GM23338 (cell line): ENCODE measurements at regions not wholly inside any gene's neighbourhood (a gene's known extent, or its start where the extent isn't known, plus 50 kb on each side); places are given as distances from the start of the nearest gene placed in this dataset.

ENCODE experiments used
- ATAC-seq: fragments of 200-7000 bp; cut with Tn5 transposase; 3 replicates; pipeline ENCODE4 v1.9.1; 2020
- DNase-seq: peaks from one replicate; pipeline ENCODE4 v3.0.0-alpha.2; 2015; ENCODE audit warnings: low spot score
- H2AFZ ChIP-seq: fragments of 200-600 bp; sonication (generic); 2 replicates; pipeline ENCODE4 v1.8.0; 2016; ENCODE audit warnings: antibody characterized with exemption, mild to moderate bottlenecking, moderate library complexity
- H3F3A ChIP-seq: fragments of 200-600 bp; sonication (generic); replicated peaks from 2 replicates; pipeline ENCODE4 v1.8.0; 2017; ENCODE audit warnings: antibody characterized with exemption, mixed run types, low read depth
- H3K27ac ChIP-seq: fragments of 200-600 bp; sonication (generic); 2 replicates; pipeline ENCODE4 v1.6.1; 2016; ENCODE audit warnings: low read depth
- H3K27me3 ChIP-seq: fragments of 200-600 bp; sonication (generic); 2 replicates; pipeline ENCODE4 v1.8.0; 2016; ENCODE audit warnings: mild to moderate bottlenecking, mixed run types, moderate library complexity; ENCODE audit not compliant: insufficient read depth
- H3K36me3 ChIP-seq: fragments of 200-600 bp; sonication (generic); 2 replicates; pipeline ENCODE4 v1.8.0; 2016; ENCODE audit warnings: mild to moderate bottlenecking; ENCODE audit not compliant: insufficient read depth
- H3K4me1 ChIP-seq: fragments of 200-600 bp; sonication (generic); 2 replicates; pipeline ENCODE4 v1.8.0; 2016; ENCODE audit warnings: mild to moderate bottlenecking, moderate library complexity; ENCODE audit not compliant: insufficient read depth
- H3K4me2 ChIP-seq: fragments of 200-600 bp; sonication (generic); 2 replicates; pipeline ENCODE4 v1.7.1; 2017; ENCODE audit warnings: mixed run types
- H3K4me3 ChIP-seq: fragments of 200-600 bp; sonication (generic); 2 replicates; pipeline ENCODE4 v1.6.1; 2016; ENCODE audit warnings: mixed run types
- H3K79me2 ChIP-seq: fragments of 200-600 bp; sonication (generic); replicated peaks from 2 replicates; pipeline ENCODE4 v1.8.0; 2017; ENCODE audit warnings: mild to moderate bottlenecking; ENCODE audit not compliant: insufficient read depth
- H3K9me2 ChIP-seq: fragments of 200-600 bp; sonication (generic); 2 replicates; pipeline ENCODE4 v1.8.0; 2017; ENCODE audit not compliant: insufficient read depth
- H4K20me1 ChIP-seq: fragments of 200-600 bp; sonication (generic); replicated peaks from 2 replicates; pipeline ENCODE4 v1.8.0; 2017; ENCODE audit warnings: mild to moderate bottlenecking; ENCODE audit not compliant: insufficient read depth
- H3K27ac Mint-ChIP-seq: 2 replicates; pipeline ENCODE4 v1.8.0; 2020; ENCODE audit warnings: inconsistent platforms, mild to moderate bottlenecking, moderate library complexity, mixed read lengths
- H3K27me3 Mint-ChIP-seq: 3 replicates; pipeline ENCODE4 v1.8.0; 2022; ENCODE audit warnings: low read depth, mild to moderate bottlenecking, moderate library complexity, mixed read lengths, inconsistent platforms; ENCODE audit not compliant: insufficient read depth, poor library complexity
- H3K36me3 Mint-ChIP-seq: 3 replicates; pipeline ENCODE4 v1.8.0; 2021; ENCODE audit warnings: low read depth, mild to moderate bottlenecking, inconsistent platforms, moderate library complexity, mixed read lengths
- H3K4me1 Mint-ChIP-seq: 3 replicates; pipeline ENCODE4 v1.8.0; 2020; ENCODE audit warnings: mild to moderate bottlenecking, inconsistent platforms, mixed read lengths
- H3K4me3 Mint-ChIP-seq: 3 replicates; pipeline ENCODE4 v1.8.0; 2021; ENCODE audit warnings: moderate library complexity, mild to moderate bottlenecking, inconsistent platforms, mixed read lengths
- H3K9me3 Mint-ChIP-seq: 3 replicates; pipeline ENCODE4 v1.8.0; 2020; ENCODE audit warnings: moderate library complexity, mild to moderate bottlenecking, inconsistent platforms, mixed read lengths
- CTCF ChIP-seq, 2 experiments: fragments of 200-600 bp in 1 of 2; sonication (generic) in 1 of 2; conservative IDR thresholded peaks; 2 replicates each; pipeline versions ENCODE4 v1.5.1 to v1.6.1; 2016 to 2017; ENCODE audit warnings: antibody characterized with exemption in 2 of 2, low read depth in 2 of 2, mild to moderate bottlenecking in 2 of 2, moderate library complexity in 1 of 2
- ETS1 ChIP-seq: IDR thresholded peaks from 2 replicates; pipeline ENCODE4 v1.6.1; 2016; ENCODE audit warnings: antibody characterized with exemption
- EZH2 ChIP-seq: fragments of 200-600 bp; sonication (generic); IDR thresholded peaks from one replicate; pipeline ENCODE4 v1.8.0; 2017; ENCODE audit warnings: antibody characterized with exemption, mild to moderate bottlenecking, low read depth; ENCODE audit not compliant: unreplicated experiment
- EZH2phosphoT487 ChIP-seq: fragments of 200-600 bp; sonication (generic); IDR thresholded peaks from one replicate; pipeline ENCODE4 v1.8.1; 2018; ENCODE audit warnings: antibody characterized with exemption; ENCODE audit not compliant: unreplicated experiment
- NANOG ChIP-seq: IDR thresholded peaks from 2 replicates; pipeline ENCODE4 v1.6.1; 2016; ENCODE audit warnings: antibody characterized with exemption, borderline replicate concordance
- POLR2AphosphoS5 ChIP-seq: IDR thresholded peaks from 2 replicates; pipeline ENCODE4 v1.6.1; 2016; ENCODE audit warnings: antibody characterized with exemption, low read depth
- REST ChIP-seq: IDR thresholded peaks from one replicate; pipeline ENCODE4 v1.6.1; 2018; ENCODE audit warnings: antibody characterized with exemption; ENCODE audit not compliant: unreplicated experiment
- STAT1 ChIP-seq: IDR thresholded peaks from one replicate; pipeline ENCODE4 v1.6.1; 2016; ENCODE audit warnings: antibody characterized with exemption; ENCODE audit not compliant: unreplicated experiment
- ZNF331 ChIP-seq: fragments of 250-450 bp; sonication (Bioruptor Pico); IDR thresholded peaks from 2 replicates; pipeline ENCODE4 v1.5.0; 2020; ENCODE audit warnings: low read depth, mild to moderate bottlenecking, moderate library complexity
- ZNF462 ChIP-seq: fragments of 250-450 bp; sonication (Bioruptor Pico); IDR thresholded peaks from 2 replicates; pipeline ENCODE4 v1.5.0; 2020; ENCODE audit warnings: mild to moderate bottlenecking, moderate library complexity

GRCh38 chr12:84757978-84758377, 154.6 kb downstream of the SLC6A15 start:
- Mint-ChIP-seq H3K4me1 (peaks cover 6% of the 10 kb centered on the region; the same call in 1 of the 3 replicates), H3K9me3 (no peaks in the 10 kb centered on the region), H3K27me3 (no peaks in the 10 kb centered on the region), H3K27ac (no peak overlapping the region), H3K4me3 (no peak overlapping the region), H3K36me3 (no peaks in the 10 kb centered on the region)
- H2AFZ ChIP-seq: peak overlapping the region; percentile 28; the same call in 1 of the 2 replicates
- no peak overlapping the region for H3K27ac ChIP-seq
- no peak overlapping the region for H3K4me2 ChIP-seq
- no peaks in the 10 kb centered on the region for H3K4me1 ChIP-seq
- no peak for TF ChIP-seq EZH2
- no peak for TF ChIP-seq NANOG
- TF ChIP-seq EZH2phosphoT487: no peak
- no peak for TF ChIP-seq POLR2AphosphoS5
- TF ChIP-seq ZNF462 (CRISPR knock-in tag): no peak
- no peak for TF ChIP-seq REST
- TF ChIP-seq ZNF331 (CRISPR knock-in tag): no peak
- TF ChIP-seq CTCF (conservative IDR thresholded peaks at IDR 0.05; ENCODE audit: low read depth in 2 of 2): no peak
- no peak for TF ChIP-seq STAT1
- no peak for TF ChIP-seq ETS1
- H4K20me1 ChIP-seq: no peaks in the 10 kb centered on the region
- no peak overlapping the region for H3K4me3 ChIP-seq
- ATAC-seq (no peak), DNase-seq (no peak)
- no peaks in the 10 kb centered on the region for H3K79me2 ChIP-seq
- H3K36me3 ChIP-seq: no peaks in the 10 kb centered on the region
- H3F3A ChIP-seq: no peaks in the 10 kb centered on the region
- H3K27me3 ChIP-seq: no peaks in the 10 kb centered on the region
- no peaks in the 10 kb centered on the region for H3K9me2 ChIP-seq
